Pancreas (tissue), 10 donors: ENCODE measurements at regions not wholly inside any gene's neighbourhood (a gene's known extent, or its start where the extent isn't known, plus 50 kb on each side); places are given as distances from the start of the nearest gene placed in this dataset.

Source experiments
- ATAC-seq, 4 donors: fragments of 200-7000 bp; cut with Tn5 transposase; one replicate each; pipeline versions ENCODE4 v1.8.0 to v1.9.1; 2020; ENCODE audit warnings: mild to moderate bottlenecking in 4 of 4, moderate library complexity in 4 of 4
- DNase-seq, 6 donors: peaks; one replicate each; pipeline ENCODE4 v3.0.0-alpha.2; 2020
- FAIRE-seq: peaks from 2 replicates; lab custom pipeline; 2012; peaks lifted over from hg19 to GRCh38; lab: Jason Lieb, UNC
- H3K27ac ChIP-seq, 4 donors: fragments of 200-600 bp; sonication (generic); 1 replicate in 3 of 4; 2 replicates in 1 of 4; pipeline versions ENCODE4 v1.5.0 to v1.8.0; 2020
- H3K27me3 ChIP-seq, 4 donors: fragments of 200-600 bp; one replicate each; pipeline ENCODE4 v1.8.0; 2021
- H3K36me3 ChIP-seq, 3 donors: fragments of 200-600 bp; sonication (generic) in 1 of 3; one replicate each; pipeline versions ENCODE4 v1.5.0 to v1.8.0; 2020 to 2021
- H3K4me1 ChIP-seq, 3 donors: fragments of 200-600 bp; one replicate each; pipeline ENCODE4 v1.8.0; 2021
- H3K4me3 ChIP-seq, 4 donors: fragments of 200-600 bp; sonication (generic) in 2 of 4; one replicate each; pipeline versions ENCODE4 v1.5.0 to v1.8.0; 2020 to 2021
- H3K9me3 ChIP-seq, 4 donors: fragments of 200-600 bp; one replicate each; pipeline ENCODE4 v1.8.0; 2021
- WGBS, 2 donors: extraction: QIAGEN DNeasy Blood & Tissue Kit; methylation state at CpG; one replicate each; pipeline ENCODE4 v1.1.7; 2013; 5-methylcytosine and 5-hydroxymethylcytosine counted together
- intact Hi-C, 3 donors: fragments of 100-400 bp; cut with DNase I; formaldehyde crosslinking; loops; one replicate each; pipeline versions ENCODE4 v1.11.1 to v1.14.2; 2022
- TF ChIP-seq, protein P1 (sequence below), 4 donors: fragments of 200-600 bp; sonication (generic) in 3 of 4; IDR thresholded peaks; one replicate each; pipeline versions ENCODE4 v1.5.0 to v1.8.0; 2021; ENCODE audit warnings: antibody characterized with exemption in 4 of 4
- donor health status: healthy with polysubstance abuse.
- donor health status: DM: no; HTN: no; CAD: no; lungs with moderate emphysema.
- donor health status: DM: no; HTN: no; CAD: no.
- donor health status: control.
- donor health status: control.
- donor health status: Bipolar disorder and iron deficiency.
- donor health status: DM: yes; HTN: yes; CAD: no.
- donor health status: DM: no; HTN: no; CAD: no.
- donor health status: DM: no; HTN: no; CAD: no.
- donor health status: DM: yes; HTN: yes; CAD: no.

DNA sequence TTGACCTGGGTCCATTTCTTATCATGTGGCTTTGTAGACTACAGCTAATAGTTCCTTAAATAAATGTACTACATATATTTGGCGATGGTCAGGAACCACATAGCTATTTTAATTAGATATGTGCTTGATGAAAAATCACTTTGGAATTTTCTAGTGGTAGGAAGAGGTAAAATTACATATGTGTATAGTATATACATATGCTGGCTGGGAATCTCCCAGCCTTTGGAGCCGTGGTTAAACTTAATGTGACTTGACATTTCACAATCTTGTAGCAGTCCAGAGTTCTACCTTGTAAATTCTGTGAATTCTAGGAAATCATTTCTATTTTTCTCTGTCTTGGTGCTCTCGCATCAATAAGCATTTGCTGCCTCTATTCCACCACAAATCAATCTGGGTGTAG is 565.0 kb downstream of the DMRTA1 start:
- TF ChIP-seq, protein P1, sequence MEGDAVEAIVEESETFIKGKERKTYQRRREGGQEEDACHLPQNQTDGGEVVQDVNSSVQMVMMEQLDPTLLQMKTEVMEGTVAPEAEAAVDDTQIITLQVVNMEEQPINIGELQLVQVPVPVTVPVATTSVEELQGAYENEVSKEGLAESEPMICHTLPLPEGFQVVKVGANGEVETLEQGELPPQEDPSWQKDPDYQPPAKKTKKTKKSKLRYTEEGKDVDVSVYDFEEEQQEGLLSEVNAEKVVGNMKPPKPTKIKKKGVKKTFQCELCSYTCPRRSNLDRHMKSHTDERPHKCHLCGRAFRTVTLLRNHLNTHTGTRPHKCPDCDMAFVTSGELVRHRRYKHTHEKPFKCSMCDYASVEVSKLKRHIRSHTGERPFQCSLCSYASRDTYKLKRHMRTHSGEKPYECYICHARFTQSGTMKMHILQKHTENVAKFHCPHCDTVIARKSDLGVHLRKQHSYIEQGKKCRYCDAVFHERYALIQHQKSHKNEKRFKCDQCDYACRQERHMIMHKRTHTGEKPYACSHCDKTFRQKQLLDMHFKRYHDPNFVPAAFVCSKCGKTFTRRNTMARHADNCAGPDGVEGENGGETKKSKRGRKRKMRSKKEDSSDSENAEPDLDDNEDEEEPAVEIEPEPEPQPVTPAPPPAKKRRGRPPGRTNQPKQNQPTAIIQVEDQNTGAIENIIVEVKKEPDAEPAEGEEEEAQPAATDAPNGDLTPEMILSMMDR (IDR thresholded peaks at IDR 0.05), result no peak
- no peak for DNase-seq
- Histone ChIP-seq H3K27ac (no peak overlapping the region), H3K9me3 (no peaks in the 10 kb centered on the region), H3K36me3 (no peaks in the 10 kb centered on the region), H3K27me3 (no peaks in the 10 kb centered on the region), H3K4me1 (no peaks in the 10 kb centered on the region), H3K4me3 (no peak overlapping the region)
- ATAC-seq, result no peak
- intact Hi-C loops, result no loop called here
- no peak for FAIRE-seq
- WGBS, 2 donors, result 52 to 68% methylated on average over 3 of the region's 3 CpGs

GRCh38 chr9:23015557-23015956 is 568.9 kb downstream of the DMRTA1 start:
- Histone ChIP-seq H3K9me3 (no peaks in the 10 kb centered on the region), H3K27ac (no peak overlapping the region), H3K4me1 (no peaks in the 10 kb centered on the region), H3K4me3 (no peak overlapping the region), H3K36me3 (no peaks in the 10 kb centered on the region), H3K27me3 (no peaks in the 10 kb centered on the region)
- intact Hi-C loops, result no loop called here
- DNase-seq (no peak), ATAC-seq (no peak), FAIRE-seq (no peak)
- TF ChIP-seq, protein P1 (IDR thresholded peaks at IDR 0.05), result no peak
- 64 to 81% methylated on average over 1 of the region's 1 CpG for WGBS, 2 donors

DNA sequence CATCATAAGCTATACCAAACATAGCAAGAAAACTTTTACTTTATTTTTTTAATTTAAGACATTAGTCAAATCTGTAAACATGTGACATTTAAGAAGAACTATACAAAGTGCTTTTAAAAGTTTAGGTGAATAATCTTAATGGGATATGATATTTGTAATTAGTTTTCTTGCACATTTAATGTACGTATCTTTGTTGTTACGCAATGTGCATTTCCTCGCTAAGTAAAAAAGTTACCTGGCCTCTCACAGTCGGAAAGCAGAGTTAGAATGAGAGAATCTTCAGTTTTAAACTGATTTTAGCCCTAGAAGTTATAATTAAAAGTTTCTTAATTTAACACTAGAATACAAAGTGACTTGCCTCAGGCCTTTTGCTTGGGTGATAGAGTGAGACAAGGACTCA is 589.8 kb downstream of the DMRTA1 start:
- ATAC-seq (no peak), DNase-seq (no peak), FAIRE-seq (no peak)
- Histone ChIP-seq H3K36me3 (no peaks in the 10 kb centered on the region), H3K27me3 (no peaks in the 10 kb centered on the region), H3K4me3 (no peak overlapping the region), H3K27ac (no peak overlapping the region), H3K4me1 (no peaks in the 10 kb centered on the region), H3K9me3 (peaks cover 0 to 5% (median 0%) of the 10 kb centered on the region in 4 donors)
- intact Hi-C loops, result no loop called here
- WGBS, 2 donors, result 65 to 83% methylated on average over 4 of the region's 4 CpGs
- TF ChIP-seq, protein P1 (IDR thresholded peaks at IDR 0.05), result no peak

DNA sequence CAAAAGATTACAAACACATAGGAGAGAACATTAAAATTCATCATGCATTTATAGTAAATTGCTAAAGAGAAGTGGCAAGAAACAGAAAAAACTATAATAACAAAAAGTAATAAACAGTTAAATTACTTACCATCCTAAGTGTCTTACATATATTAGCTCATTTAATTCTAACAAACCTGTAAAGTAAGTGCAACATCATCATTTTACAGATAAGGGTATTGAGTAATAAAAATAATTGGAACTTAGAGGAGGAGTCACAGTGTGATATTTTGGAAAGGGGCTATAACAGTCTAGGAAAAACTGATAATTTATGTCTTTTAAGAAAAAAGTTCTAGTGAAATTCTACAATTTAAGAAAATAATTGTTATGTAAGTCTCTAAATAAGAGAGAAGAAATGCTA is 592.8 kb downstream of the DMRTA1 start:
- Histone ChIP-seq H3K27ac (no peak overlapping the region), H3K27me3 (no peaks in the 10 kb centered on the region), H3K4me1 (no peaks in the 10 kb centered on the region), H3K36me3 (no peaks in the 10 kb centered on the region), H3K9me3 (peaks cover 0 to 5% (median 0%) of the 10 kb centered on the region in 4 donors), H3K4me3 (no peak overlapping the region)
- FAIRE-seq (no peak), ATAC-seq (no peak), DNase-seq (no peak)
- intact Hi-C loops, result no loop called here
- TF ChIP-seq, protein P1 (IDR thresholded peaks at IDR 0.05), result no peak

- DNase-seq (no peak), FAIRE-seq (no peak), ATAC-seq (no peak)
- Histone ChIP-seq H3K4me3 (no peak overlapping the region), H3K4me1 (no peaks in the 10 kb centered on the region), H3K27ac (no peak overlapping the region), H3K27me3 (no peaks in the 10 kb centered on the region), H3K9me3 (no peaks in the 10 kb centered on the region), H3K36me3 (no peaks in the 10 kb centered on the region)
- intact Hi-C loops, result no loop called here
- TF ChIP-seq, protein P1 (IDR thresholded peaks at IDR 0.05), result no peak
These were observed 594.8 kb downstream of the DMRTA1 start for GRCh38 chr9:23041466-23041865.
